HepG2 (cell line): ENCODE measurements at regions not wholly inside any gene's neighbourhood (a gene's known extent, or its start where the extent isn't known, plus 50 kb on each side); places are given as distances from the start of the nearest gene placed in this dataset.

ENCODE experiments used
- ATAC-seq: fragments of 200-7000 bp; cut with Tn5 transposase; 3 replicates; pipeline ENCODE4 v1.9.1; 2020; ENCODE audit warnings: mild to moderate bottlenecking, moderate library complexity
- BruUV-seq: library from RNA; stranded (reverse); fragments of 400-500 nt; replicated peaks from 2 replicates; lab custom pipeline; 2021; lab: Mats Ljungman, UMichigan
- CTCF ChIA-PET: fragments of 300-600 bp; formaldehyde crosslinking; extraction: SDS; loops from one replicate; lab custom pipeline; 2021; ENCODE audit warnings: low total read pairs, inconsistent platforms, low intra/inter-chr PET ratio; lab: Yijun Ruan, JAX
- POLR2A ChIA-PET: fragments of 350-600 bp; sonication (Branson Sonifier 250); formaldehyde crosslinking; loops from one replicate; lab custom pipeline; 2020; ENCODE audit warnings: antibody characterized with exemption, inconsistent platforms; lab: Yijun Ruan, JAX
- DNase-seq: peaks from one replicate; pipeline ENCODE4 v3.0.0-alpha.2; 2015; ENCODE audit warnings: low spot score
- FAIRE-seq: peaks from 3 replicates; lab custom pipeline; 2011; peaks lifted over from hg19 to GRCh38; lab: Jason Lieb, UNC
- H2AFZ ChIP-seq: one replicate; pipeline ENCODE4 v1.6.1; 2011; ENCODE audit warnings: low read length, inconsistent platforms
- H3K27ac ChIP-seq: fragments of 300-600 bp; 3 replicates; pipeline ENCODE4 v1.8.0; 2011; ENCODE audit warnings: mixed run types, mild to moderate bottlenecking, mixed read lengths, low read length, inconsistent platforms; ENCODE audit not compliant: insufficient read depth; ENCODE audit errors: extremely low read length
- H3K27me3 ChIP-seq, 2 experiments: fragments of 200-600 bp in 1 of 2; 2 replicates in 1 of 2; 3 replicates in 1 of 2; pipeline versions ENCODE4 v1.6.0 to v1.8.0; 2011; ENCODE audit warnings: low read length in 2 of 2, mild to moderate bottlenecking in 2 of 2, moderate library complexity in 2 of 2, inconsistent platforms in 1 of 2; ENCODE audit not compliant: insufficient read depth in 2 of 2, control insufficient read depth in 1 of 2
- H3K36me3 ChIP-seq, 2 experiments: fragments of 200-600 bp in 1 of 2; replicated peaks in 1 of 2; 2 replicates in 1 of 2; 3 replicates in 1 of 2; pipeline versions ENCODE4 v1.5.1 to v1.8.0; 2011; ENCODE audit warnings: low read length in 2 of 2, inconsistent platforms in 1 of 2; ENCODE audit not compliant: insufficient read depth in 2 of 2, control insufficient read depth in 1 of 2
- H3K4me1 ChIP-seq: 2 replicates; pipeline ENCODE4 v1.5.1; 2012; ENCODE audit warnings: low read length, inconsistent platforms; ENCODE audit not compliant: insufficient read depth
- H3K4me2 ChIP-seq: 2 replicates; pipeline ENCODE4 v1.6.0; 2011; ENCODE audit warnings: low read depth, low read length, inconsistent platforms
- H3K4me3 ChIP-seq, 3 experiments: fragments of 200-600 bp in 1 of 3; sonication (generic), shearing (Covaris generic) in 1 of 3; replicated peaks in 1 of 3; 2 replicates each; pipeline ENCODE4 v1.5.1; 2011 to 2016; ENCODE audit warnings: low read length in 3 of 3, inconsistent platforms in 2 of 3, low read depth in 2 of 3, mild to moderate bottlenecking in 2 of 3, control low read depth in 1 of 3, mixed read lengths in 1 of 3; ENCODE audit not compliant: insufficient read depth in 1 of 3
- H3K79me2 ChIP-seq: one replicate; pipeline ENCODE4 v1.6.1; 2011; ENCODE audit warnings: low read length, inconsistent platforms; ENCODE audit not compliant: insufficient read depth
- H3K9ac ChIP-seq: 2 replicates; pipeline ENCODE4 v1.6.0; 2011; ENCODE audit warnings: mild to moderate bottlenecking, low read depth, low read length, inconsistent platforms; ENCODE audit not compliant: insufficient read depth
- H3K9me3 ChIP-seq: 2 replicates; pipeline ENCODE4 v1.5.1; 2012; ENCODE audit warnings: mild to moderate bottlenecking, low read length
- H4K20me1 ChIP-seq: 2 replicates; pipeline ENCODE4 v1.6.0; 2011; ENCODE audit warnings: inconsistent platforms, mild to moderate bottlenecking, low read length, moderate library complexity; ENCODE audit not compliant: insufficient read depth
- NFKBIZ ChIP-seq: IDR thresholded peaks from 2 replicates; pipeline ENCODE4 v1.6.1; 2018; ENCODE audit warnings: missing genetic modification reagents, missing compliant biosample characterization
- ZBTB42 ChIP-seq: sonication (generic); formaldehyde crosslinking; IDR thresholded peaks from 2 replicates; pipeline ENCODE4 v1.5.0; 2020; ENCODE audit warnings: mild to moderate bottlenecking, missing genetic modification reagents
- ZNF317 ChIP-seq: sonication (generic); formaldehyde crosslinking; IDR thresholded peaks from 2 replicates; pipeline ENCODE4 v1.5.0; 2020; ENCODE audit warnings: mild to moderate bottlenecking, missing genetic modification reagents
- ZNF329 ChIP-seq: sonication (generic); formaldehyde crosslinking; IDR thresholded peaks from 2 replicates; pipeline ENCODE4 v1.9.0; 2021; ENCODE audit warnings: low read depth, mild to moderate bottlenecking, missing genetic modification reagents
- WGBS: methylation state at CpG from one replicate; pipeline ENCODE4 v1.1.6; 2017; ENCODE audit warnings: low lambda C conversion rate; 5-methylcytosine and 5-hydroxymethylcytosine counted together
- in situ Hi-C: cut with HindIII; loops from 2 replicates; pipeline ENCODE4 v1.10.0; 2017; ENCODE audit warnings: low pct_unique_long_range_greater_than_20kb; ENCODE audit not compliant: extremely low pct_ligation_motif_present
- intact Hi-C: fragments of 100-400 bp; cut with micrococcal nuclease; formaldehyde crosslinking; loops from one replicate; pipeline ENCODE4 v1.10.0; 2022; ENCODE audit not compliant: unreplicated experiment
- TF ChIP-seq, protein P1 (sequence below): sonication (generic); formaldehyde crosslinking; IDR thresholded peaks from 2 replicates; pipeline ENCODE4 v1.5.0; 2020; ENCODE audit warnings: mild to moderate bottlenecking, missing genetic modification reagents, borderline replicate concordance
- TF ChIP-seq, protein P2 (sequence below): sonication (generic); formaldehyde crosslinking; IDR thresholded peaks from 2 replicates; pipeline ENCODE4 v1.9.0; 2021; ENCODE audit warnings: missing genetic modification reagents, mild to moderate bottlenecking, borderline replicate concordance
- TF ChIP-seq, protein P3 (sequence below): sonication (generic); formaldehyde crosslinking; IDR thresholded peaks from 2 replicates; pipeline ENCODE4 v1.5.1; 2020; ENCODE audit warnings: mild to moderate bottlenecking, missing genetic modification reagents, moderate library complexity

GRCh38 chr17:13952009-13952750 lies 117.1 kb upstream of the COX10 start (continued):
- TF ChIP-seq, protein P1, sequence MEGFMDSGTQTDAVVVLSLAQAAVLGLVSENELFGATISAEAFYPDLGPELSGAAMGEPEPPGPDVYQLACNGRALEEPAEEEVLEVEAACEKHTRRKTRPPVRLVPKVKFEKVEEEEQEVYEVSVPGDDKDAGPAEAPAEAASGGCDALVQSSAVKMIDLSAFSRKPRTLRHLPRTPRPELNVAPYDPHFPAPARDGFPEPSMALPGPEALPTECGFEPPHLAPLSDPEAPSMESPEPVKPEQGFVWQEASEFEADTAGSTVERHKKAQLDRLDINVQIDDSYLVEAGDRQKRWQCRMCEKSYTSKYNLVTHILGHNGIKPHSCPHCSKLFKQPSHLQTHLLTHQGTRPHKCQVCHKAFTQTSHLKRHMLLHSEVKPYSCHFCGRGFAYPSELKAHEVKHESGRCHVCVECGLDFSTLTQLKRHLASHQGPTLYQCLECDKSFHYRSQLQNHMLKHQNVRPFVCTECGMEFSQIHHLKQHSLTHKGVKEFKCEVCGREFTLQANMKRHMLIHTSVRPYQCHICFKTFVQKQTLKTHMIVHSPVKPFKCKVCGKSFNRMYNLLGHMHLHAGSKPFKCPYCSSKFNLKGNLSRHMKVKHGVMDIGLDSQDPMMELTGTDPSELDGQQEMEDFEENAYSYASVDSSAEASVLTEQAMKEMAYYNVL (CRISPR knock-in tag): peak; percentile 69; the same call in 1 of the 2 replicates
- TF ChIP-seq ZNF317: peak; percentile 57; the same call in 1 of the 2 replicates
- TF ChIP-seq, protein P2, sequence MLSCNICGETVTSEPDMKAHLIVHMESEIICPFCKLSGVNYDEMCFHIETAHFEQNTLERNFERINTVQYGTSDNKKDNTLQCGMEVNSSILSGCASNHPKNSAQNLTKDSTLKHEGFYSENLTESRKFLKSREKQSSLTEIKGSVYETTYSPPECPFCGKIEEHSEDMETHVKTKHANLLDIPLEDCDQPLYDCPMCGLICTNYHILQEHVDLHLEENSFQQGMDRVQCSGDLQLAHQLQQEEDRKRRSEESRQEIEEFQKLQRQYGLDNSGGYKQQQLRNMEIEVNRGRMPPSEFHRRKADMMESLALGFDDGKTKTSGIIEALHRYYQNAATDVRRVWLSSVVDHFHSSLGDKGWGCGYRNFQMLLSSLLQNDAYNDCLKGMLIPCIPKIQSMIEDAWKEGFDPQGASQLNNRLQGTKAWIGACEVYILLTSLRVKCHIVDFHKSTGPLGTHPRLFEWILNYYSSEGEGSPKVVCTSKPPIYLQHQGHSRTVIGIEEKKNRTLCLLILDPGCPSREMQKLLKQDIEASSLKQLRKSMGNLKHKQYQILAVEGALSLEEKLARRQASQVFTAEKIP: no peak
- TF ChIP-seq, all 625 proteins: peak for 200

- no TSS peak for BruUV-seq
- H3K36me3 ChIP-seq: no peaks in the 10 kb centered on the region
- no peaks in the 10 kb centered on the region for H4K20me1 ChIP-seq
- H3K4me3 ChIP-seq: no peak overlapping the region
- H3K4me1 ChIP-seq: peaks cover 20% of the 10 kb centered on the region
- H3K27me3 ChIP-seq: no peaks in the 10 kb centered on the region
- in situ Hi-C loops (no loop called here), intact Hi-C loops (no loop called here)
- ChIA-PET POLR2A (no interaction called here), CTCF (no interaction called here)
- ATAC-seq: no peak
- no peak overlapping the region for H3K27ac ChIP-seq
- WGBS: 0% methylated on average over 1 of the region's 1 CpG
- no peak overlapping the region for H3K9ac ChIP-seq
- FAIRE-seq: no peak
- no peaks in the 10 kb centered on the region for H3K9me3 ChIP-seq
- H3K79me2 ChIP-seq: no peaks in the 10 kb centered on the region
- TF ChIP-seq NFKBIZ (CRISPR knock-in tag) (no peak), ZNF329 (CRISPR knock-in tag) (no peak), ZBTB42 (CRISPR knock-in tag) (no peak)
- TF ChIP-seq, protein P3, sequence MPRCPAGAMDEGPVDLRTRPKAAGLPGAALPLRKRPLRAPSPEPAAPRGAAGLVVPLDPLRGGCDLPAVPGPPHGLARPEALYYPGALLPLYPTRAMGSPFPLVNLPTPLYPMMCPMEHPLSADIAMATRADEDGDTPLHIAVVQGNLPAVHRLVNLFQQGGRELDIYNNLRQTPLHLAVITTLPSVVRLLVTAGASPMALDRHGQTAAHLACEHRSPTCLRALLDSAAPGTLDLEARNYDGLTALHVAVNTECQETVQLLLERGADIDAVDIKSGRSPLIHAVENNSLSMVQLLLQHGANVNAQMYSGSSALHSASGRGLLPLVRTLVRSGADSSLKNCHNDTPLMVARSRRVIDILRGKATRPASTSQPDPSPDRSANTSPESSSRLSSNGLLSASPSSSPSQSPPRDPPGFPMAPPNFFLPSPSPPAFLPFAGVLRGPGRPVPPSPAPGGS (CRISPR knock-in tag): no peak
- TF ChIP-seq, all 625 proteins: peak for 0
- Histone ChIP-seq H3K4me2 (no peak overlapping the region), H2AFZ (no peak overlapping the region)
- no peak for DNase-seq
Measured at GRCh38 chr17:13953841-13954240, 115.5 kb upstream of the COX10 start.
